H4 (cell line): ENCODE measurements at regions not wholly inside any gene's neighbourhood (a gene's known extent, or its start where the extent isn't known, plus 50 kb on each side); places are given as distances from the start of the nearest gene placed in this dataset.
"Not testable (repeated sequence)": the region's sequence is repeated elsewhere in the genome, so short reads cannot be mapped to it uniquely, and the experiment has no call there.

Source experiments
- DNase-seq: peaks from one replicate; pipeline ENCODE4 v3.0.0-alpha.2; 2015; ENCODE audit warnings: low spot score

GRCh38 chr2:11877764-11878163 is 131.3 kb downstream of the LPIN1 start:
- no peak for DNase-seq

- not testable (repeated sequence) for DNase-seq
Observed at GRCh38 chr2:11885253-11885652, 138.8 kb downstream of the LPIN1 start.

GRCh38 chr2:11886899-11887298 is 140.5 kb downstream of the LPIN1 start:
- DNase-seq, result not testable (repeated sequence)

- no peak for DNase-seq
Observed at GRCh38 chr2:11889101-11889850, 142.8 kb downstream of the LPIN1 start.

- DNase-seq, result no peak
Observed at GRCh38 chr2:11889854-11890253, 143.4 kb downstream of the LPIN1 start.

- DNase-seq, result no peak
Observed at GRCh38 chr2:11891028-11891427, 144.6 kb downstream of the LPIN1 start.

GRCh38 chr2:11891671-11892440 is 145.4 kb downstream of the LPIN1 start:
- DNase-seq, result no peak

- no peak for DNase-seq
Observed at GRCh38 chr2:11896386-11896785, 150.0 kb downstream of the LPIN1 start.

- DNase-seq, result no peak
Observed at GRCh38 chr2:11898576-11898975, 152.1 kb downstream of the LPIN1 start.

- no peak for DNase-seq
Observed at GRCh38 chr2:11899264-11899818, 152.9 kb downstream of the LPIN1 start.

- not testable (repeated sequence) for DNase-seq
Observed at GRCh38 chr2:11900891-11901290, 154.5 kb downstream of the LPIN1 start.

- no peak for DNase-seq
Observed at GRCh38 chr2:11901351-11902069, 155.1 kb downstream of the LPIN1 start.

- no peak for DNase-seq
Observed at GRCh38 chr2:11903085-11903606, 156.7 kb downstream of the LPIN1 start.

GRCh38 chr2:11904029-11904428 is 157.6 kb downstream of the LPIN1 start:
- no peak for DNase-seq

GRCh38 chr2:11904941-11905340 is 158.5 kb downstream of the LPIN1 start:
- no peak for DNase-seq

- DNase-seq, result no peak
Observed at GRCh38 chr2:11907190-11907589, 160.8 kb downstream of the LPIN1 start.

- DNase-seq, result no peak
Observed at GRCh38 chr2:11910971-11911370, 164.5 kb downstream of the LPIN1 start.

- DNase-seq, result no peak
Observed at GRCh38 chr2:11912980-11913379, 166.5 kb downstream of the LPIN1 start.

GRCh38 chr2:11914455-11914854 is 168.0 kb downstream of the LPIN1 start:
- peak; percentile 11 for DNase-seq

GRCh38 chr2:11915650-11916049 is 169.2 kb downstream of the LPIN1 start:
- DNase-seq, result no peak

- DNase-seq, result no peak
Observed at GRCh38 chr2:11919953-11920352, 173.5 kb downstream of the LPIN1 start.

GRCh38 chr2:11920993-11921583 is 174.7 kb downstream of the LPIN1 start:
- DNase-seq, result no peak
